RWPE1 (cell line): ENCODE measurements at regions not wholly inside any gene's neighbourhood (a gene's known extent, or its start where the extent isn't known, plus 50 kb on each side); places are given as distances from the start of the nearest gene placed in this dataset.
"Not testable (repeated sequence)": the region's sequence is repeated elsewhere in the genome, so short reads cannot be mapped to it uniquely, and the experiment has no call there.

Experiments
- CTCF ChIA-PET: fragments of 350-600 bp; sonication (Branson Sonifier 250); formaldehyde crosslinking; extraction: SDS; loops from one replicate; lab custom pipeline; 2021; lab: Yijun Ruan, JAX
- POLR2A ChIA-PET: fragments of 400-600 bp; formaldehyde crosslinking; extraction: SDS; loops from one replicate; lab custom pipeline; 2020; ENCODE audit warnings: antibody characterized with exemption; ENCODE audit not compliant: low non-redundant PET; lab: Yijun Ruan, JAX
- DNase-seq: peaks from one replicate; pipeline ENCODE4 v3.0.0; 2012; ENCODE audit warnings: low spot score
- H3K27ac ChIP-seq: fragments of 450-650 bp; 2 replicates; pipeline ENCODE4 v1.5.1; 2017
- TF ChIP-seq, protein P1 (sequence below): fragments of 450-650 bp; conservative IDR thresholded peaks from 2 replicates; pipeline ENCODE4 v1.5.1; 2017; ENCODE audit warnings: low read depth, mild to moderate bottlenecking

- CTCF ChIA-PET = no interaction called here
- no peak for DNase-seq
- H3K27ac ChIP-seq = no peak overlapping the region
- TF ChIP-seq, protein P1, sequence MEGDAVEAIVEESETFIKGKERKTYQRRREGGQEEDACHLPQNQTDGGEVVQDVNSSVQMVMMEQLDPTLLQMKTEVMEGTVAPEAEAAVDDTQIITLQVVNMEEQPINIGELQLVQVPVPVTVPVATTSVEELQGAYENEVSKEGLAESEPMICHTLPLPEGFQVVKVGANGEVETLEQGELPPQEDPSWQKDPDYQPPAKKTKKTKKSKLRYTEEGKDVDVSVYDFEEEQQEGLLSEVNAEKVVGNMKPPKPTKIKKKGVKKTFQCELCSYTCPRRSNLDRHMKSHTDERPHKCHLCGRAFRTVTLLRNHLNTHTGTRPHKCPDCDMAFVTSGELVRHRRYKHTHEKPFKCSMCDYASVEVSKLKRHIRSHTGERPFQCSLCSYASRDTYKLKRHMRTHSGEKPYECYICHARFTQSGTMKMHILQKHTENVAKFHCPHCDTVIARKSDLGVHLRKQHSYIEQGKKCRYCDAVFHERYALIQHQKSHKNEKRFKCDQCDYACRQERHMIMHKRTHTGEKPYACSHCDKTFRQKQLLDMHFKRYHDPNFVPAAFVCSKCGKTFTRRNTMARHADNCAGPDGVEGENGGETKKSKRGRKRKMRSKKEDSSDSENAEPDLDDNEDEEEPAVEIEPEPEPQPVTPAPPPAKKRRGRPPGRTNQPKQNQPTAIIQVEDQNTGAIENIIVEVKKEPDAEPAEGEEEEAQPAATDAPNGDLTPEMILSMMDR = no peak
- POLR2A ChIA-PET = no interaction called here
Observed at GRCh38 chr11:134596404-134596803, 184.4 kb upstream of the B3GAT1 start.

GRCh38 chr11:134592391-134592990 lies 180.4 kb upstream of the B3GAT1 start:
- TF ChIP-seq, protein P1 = no peak
- DNase-seq = no peak
- ChIA-PET POLR2A (no interaction called here), CTCF (no interaction called here)
- H3K27ac ChIP-seq = no peak overlapping the region

- CTCF ChIA-PET = no interaction called here
- TF ChIP-seq, protein P1 = no peak
- POLR2A ChIA-PET = no interaction called here
- no peak overlapping the region for H3K27ac ChIP-seq
- DNase-seq = no peak
Observed at GRCh38 chr11:134591338-134591737, 179.3 kb upstream of the B3GAT1 start.

GRCh38 chr11:134589129-134589528 lies 177.1 kb upstream of the B3GAT1 start:
- no peak for DNase-seq
- no peak overlapping the region for H3K27ac ChIP-seq
- TF ChIP-seq, protein P1 = no peak
- ChIA-PET POLR2A (no interaction called here), CTCF (no interaction called here)

DNA sequence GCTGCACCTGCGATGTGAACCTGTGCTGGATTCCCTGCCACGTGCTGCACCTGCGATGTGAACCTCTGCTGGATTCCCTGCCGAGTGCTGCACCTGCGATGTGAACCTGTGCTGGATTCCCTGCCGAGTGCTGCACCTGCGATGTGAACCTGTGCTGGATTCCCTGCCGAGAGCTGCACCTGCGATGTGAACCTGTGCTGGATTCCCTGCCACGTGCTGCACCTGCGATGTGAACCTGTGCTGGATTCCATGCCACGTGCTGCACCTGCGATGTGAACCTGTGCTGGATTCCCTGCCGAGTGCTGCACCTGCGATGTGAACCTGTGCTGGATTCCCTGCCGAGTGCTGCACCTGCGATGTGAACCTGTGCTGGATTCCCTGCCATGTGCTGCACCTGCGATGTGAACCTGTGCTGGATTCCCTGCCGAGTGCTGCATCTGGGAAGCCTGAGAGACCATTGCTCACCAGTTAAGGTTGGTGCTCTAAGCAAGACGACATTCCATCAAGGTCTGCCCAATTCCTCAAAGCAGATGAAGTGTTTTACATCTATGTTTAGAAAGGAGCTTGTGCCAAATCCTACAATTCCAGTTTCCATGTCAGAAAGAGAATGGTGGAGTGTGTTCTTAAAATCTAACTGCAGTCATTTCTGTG lies 176.5 kb upstream of the B3GAT1 start:
- DNase-seq, POLR2A ChIA-PET, CTCF ChIA-PET, H3K27ac ChIP-seq: not testable (repeated sequence)

GRCh38 chr11:134587345-134587744 lies 175.3 kb upstream of the B3GAT1 start:
- ChIA-PET POLR2A (no interaction called here), CTCF (no interaction called here)
- no peak for DNase-seq

GRCh38 chr11:134586726-134587125 lies 174.7 kb upstream of the B3GAT1 start:
- ChIA-PET POLR2A (no interaction called here), CTCF (no interaction called here)

More at GRCh38 chr11:134587345-134587744, 175.3 kb upstream of the B3GAT1 start:
- H3K27ac ChIP-seq = no peak overlapping the region
- TF ChIP-seq, protein P1 = no peak

More at GRCh38 chr11:134586726-134587125, 174.7 kb upstream of the B3GAT1 start:
- H3K27ac ChIP-seq = no peak overlapping the region
- DNase-seq = no peak
- TF ChIP-seq, protein P1 = no peak
